ENCODE measurements at regions not wholly inside any gene's neighbourhood (a gene's known extent, or its start where the extent isn't known, plus 50 kb on each side); places are given as distances from the start of the nearest gene placed in this dataset.

DNA sequence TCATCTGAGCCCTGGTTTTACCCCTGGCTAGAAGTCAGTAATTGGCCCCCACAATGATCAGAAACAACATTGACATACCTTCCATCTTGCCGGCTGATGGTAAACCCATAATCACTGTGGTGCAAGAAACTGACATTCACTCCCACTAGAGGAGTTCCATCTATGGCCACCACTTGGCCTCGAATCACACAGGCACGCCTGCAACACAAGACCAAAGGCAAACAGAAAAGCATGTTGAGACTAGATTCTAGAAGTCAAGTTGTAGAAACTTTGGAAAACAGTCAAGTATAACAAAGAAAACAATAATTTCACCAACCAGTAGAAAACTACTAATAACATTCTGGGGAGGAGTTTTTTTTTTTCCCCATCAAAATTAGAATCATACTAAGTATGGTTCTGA lies 183.4 kb downstream of the SH2D1A start:
- no peak for DNase-seq

DNA sequence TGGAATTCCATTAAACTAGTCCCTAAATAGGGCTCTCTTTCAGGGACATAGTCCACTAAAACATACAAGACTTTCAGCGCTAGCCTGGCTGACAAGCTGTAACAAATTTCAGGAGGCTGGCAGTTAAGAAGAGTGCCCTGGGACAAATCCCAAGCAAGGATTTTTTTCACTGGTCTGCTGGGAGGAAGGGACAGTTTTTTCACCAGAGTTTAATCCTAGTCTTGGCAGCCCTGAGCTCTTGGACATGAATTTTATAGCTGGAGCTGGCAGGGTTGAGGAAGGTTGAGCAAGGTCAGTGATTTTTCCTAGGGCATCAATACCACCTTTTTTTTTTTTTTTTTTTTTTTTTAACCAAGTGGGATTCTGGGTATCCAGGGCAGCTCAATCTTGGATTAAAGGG lies 184.4 kb downstream of the SH2D1A start:
- no peak for DNase-seq

DNA sequence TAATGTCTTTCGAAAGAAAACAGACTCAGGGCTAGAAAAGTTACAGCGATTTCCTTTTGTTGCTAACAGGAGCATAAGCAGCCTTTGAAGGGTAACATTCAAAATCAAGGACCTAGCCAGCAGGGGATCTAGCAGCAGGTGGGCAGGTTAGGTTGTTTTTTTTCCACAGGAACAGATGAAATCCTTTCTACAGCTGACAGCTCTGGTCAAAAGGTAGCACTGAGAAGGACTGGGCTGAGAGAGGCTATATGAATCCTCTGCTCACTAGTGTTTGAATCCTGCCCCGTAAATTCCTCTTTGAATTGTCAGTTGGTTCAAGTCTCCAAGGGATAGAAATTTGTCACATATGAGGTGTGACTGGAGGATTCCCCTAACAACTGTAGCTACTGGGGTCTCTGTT lies 188.2 kb downstream of the SH2D1A start:
- DNase-seq: no peak

DNA sequence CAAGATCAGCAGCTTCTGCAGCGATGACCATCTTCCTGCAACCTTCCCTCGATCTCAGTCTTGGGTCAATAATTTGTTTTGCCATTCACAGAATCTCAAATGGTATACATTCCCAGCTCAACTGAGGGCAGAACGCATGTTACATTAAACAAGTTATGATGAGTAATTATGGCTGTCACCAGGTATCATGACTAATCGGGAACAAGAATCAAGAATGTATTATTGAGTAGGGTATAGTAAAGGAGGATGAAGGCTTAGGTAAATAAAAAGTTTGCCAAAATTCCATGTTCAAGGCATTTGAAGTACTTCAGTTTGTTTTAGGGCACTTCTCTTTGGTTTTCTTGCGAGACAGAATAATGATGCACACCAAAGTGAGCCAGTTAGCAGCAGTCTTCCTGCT lies 194.1 kb downstream of the SH2D1A start:
- no peak for DNase-seq

DNA sequence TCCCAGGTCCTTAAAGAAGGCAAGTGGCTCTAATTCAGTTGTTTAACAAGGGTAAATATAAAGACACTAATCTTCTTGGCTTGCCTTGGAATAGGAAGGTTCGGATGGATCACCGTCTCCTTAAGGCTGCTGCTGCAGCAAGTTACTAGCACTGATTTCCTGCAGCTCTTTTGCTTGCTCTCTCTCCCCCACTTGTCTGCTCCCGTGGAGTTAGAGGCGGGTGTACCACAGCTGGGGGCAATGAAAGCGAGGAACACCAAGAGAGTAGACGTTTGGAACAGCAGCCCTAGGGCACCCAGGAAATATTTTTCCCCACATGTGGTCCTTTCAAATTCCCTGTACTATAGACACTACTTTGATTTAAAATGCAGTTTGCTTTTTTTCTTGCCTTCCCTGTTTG lies 202.2 kb downstream of the SH2D1A start:
- DNase-seq: no peak

DNA sequence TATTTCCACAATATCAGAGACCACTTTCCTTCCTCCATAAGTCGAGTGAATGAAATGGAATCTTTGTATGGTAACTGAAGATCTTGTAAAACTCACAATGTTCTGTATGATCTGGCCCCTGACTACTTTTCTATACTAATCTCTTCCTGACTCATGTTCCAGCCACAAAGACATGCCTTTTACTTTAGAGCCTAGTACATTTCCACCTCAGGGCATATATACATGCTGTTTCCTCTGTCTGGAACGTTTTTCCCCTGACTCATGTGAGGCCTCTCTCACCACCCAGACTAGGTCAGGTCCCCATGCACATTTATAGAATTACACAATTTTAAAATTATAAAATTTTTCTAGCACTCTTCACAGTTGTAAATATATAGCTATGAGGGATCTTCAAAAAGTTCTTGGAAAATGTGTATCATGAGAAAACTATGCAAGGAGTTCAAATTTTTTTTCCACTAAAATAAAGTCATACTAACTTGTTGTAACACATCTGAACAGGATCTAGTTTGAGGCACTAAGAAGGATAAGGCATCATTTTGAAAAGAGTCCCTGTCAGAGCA lies 208.8 kb downstream of the SH2D1A start:
- no peak for DNase-seq

DNA sequence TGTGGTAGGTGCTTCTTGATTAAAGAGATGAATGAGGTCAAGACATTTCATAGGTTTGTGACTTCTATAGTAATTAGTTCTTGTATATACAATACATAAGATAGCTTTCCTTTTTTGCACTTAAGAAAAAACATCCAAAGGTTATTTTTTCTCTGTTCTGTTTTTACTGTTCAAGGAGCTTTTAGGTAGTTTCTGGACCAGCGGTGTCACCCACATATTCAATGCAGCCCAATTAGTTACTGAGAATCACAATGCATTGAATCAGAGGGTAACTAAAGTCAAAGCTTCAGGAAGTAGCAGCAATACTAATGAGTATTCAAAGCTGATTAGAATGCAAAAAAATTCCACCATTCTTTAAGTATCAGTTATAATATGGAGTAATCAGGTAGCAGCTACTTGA lies 211.6 kb downstream of the SH2D1A start:
- no peak for DNase-seq

DNA sequence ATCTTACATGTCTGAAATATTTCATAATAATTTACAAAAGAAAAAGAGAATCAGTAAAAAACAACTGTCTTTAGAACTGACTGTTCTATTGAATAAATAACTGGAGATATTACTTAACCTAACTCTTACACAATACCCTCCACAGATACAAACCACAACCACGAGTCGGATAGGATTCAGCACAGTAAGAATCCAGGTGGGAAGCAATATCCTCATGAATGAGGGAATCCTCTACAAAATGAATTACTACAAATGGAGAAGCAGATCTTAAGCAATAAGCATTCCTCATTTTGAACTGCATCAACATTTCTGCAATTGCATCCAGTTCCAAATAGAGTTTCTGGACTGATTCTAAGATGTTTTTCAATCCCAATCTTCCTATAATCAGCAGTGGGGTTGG lies 227.1 kb downstream of the SH2D1A start:
- DNase-seq: no peak

DNA sequence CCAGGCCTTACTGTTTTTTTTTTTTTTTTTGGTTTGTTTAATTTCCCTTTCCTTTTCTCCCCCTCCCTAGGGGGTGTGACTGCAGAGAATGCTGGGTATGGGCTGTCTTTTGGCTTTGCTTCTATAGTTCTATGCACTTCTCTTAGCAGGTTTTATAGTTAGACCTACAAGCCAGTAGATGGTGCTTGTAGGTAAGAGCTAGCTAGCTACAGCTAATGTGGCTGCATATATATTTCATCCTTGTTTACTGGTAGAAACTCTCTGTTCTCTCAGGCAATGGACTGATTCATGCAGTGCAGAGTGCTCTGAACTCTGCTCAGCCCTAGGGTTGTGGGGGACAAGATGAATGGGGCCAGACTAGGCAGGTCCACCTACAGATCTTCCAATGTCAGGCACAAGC lies 246.4 kb downstream of the SH2D1A start:
- no peak for DNase-seq

DNA sequence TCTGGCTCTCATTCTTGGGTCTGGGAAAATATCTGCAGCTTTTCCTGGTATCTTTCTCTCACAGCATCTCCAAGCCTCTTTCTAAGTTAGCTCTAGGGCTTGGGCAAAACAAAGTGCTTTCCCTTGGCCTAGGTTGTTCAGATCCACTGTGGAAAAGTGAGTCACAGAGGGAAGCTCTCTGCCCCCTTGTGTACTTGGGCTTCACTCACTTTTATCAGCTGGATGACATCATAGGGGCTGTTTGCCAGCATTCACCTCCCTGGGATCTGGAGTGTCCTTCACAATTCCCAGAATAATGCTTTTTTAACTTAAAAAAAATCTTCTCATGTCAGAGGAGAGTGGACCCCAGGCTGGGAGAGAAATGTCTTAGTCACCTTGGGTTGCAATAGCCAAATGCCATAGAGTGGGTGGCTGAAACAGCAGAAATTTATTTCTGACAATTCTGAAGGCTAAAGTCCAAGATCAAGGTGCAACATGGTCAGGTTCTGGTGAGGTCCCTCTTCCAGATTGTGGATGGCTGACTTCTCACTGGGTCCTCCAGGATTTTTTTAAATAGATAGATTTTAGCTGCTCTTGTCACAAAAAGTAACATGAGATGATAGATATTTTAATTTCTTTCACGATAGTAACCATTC lies 247.8 kb downstream of the SH2D1A start:
- DNase-seq: no peak

DNA sequence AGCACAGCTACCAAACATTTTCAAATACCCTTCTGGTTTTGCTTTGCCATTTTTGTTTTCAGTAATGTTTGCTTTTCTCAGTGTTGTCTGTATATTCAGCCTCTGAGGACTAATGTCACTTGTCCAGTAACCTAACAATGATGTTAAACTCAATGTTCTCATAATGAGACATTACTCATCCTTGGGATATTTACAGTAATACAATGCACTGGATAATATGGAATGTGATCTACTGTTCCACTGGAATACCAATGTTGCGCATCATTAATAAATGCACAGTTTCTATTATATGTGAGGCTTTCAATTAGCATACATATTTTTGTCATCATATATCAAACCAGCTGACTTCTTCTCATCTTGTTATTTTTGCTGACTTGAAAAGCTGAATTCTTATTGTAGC lies 259.1 kb downstream of the SH2D1A start:
- no peak for DNase-seq

DNA sequence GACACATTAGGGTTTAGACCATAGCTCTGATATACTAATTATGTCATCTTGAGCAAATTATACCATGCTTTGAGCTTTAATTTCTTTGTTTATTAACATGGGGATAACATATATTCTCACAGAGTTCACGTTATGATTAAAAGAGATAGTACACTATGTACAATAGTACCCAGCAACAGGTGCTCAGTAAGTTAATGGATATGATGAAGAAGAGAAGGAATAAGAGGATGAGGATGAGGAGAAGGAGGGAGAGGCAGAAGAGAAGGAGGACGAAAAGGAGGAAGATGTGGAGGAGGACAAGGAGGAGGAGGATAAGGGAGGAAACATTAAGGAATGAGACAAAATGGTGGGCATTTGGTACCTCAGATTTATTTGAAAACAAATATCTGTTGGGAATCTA lies 260.4 kb downstream of the SH2D1A start:
- DNase-seq: no peak

DNA sequence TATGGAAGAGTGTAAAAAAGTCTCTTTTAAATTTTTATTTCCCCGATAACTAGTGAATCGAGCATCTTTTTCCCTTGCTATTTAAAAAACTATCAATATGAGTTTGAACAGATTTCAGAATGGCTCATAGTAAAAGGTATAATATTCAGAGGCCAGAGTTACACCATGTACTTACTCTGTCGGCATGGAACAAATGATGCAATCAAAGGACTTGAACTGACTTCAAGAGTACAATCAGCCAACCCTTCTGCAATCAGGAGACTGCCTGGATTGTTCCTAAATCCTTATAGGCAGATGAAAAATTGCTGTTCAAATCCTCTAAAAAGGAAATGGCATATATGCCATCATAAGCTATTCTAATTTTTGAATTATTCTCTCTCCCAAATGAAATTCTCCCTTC lies 273.3 kb downstream of the SH2D1A start:
- DNase-seq: no peak

DNA sequence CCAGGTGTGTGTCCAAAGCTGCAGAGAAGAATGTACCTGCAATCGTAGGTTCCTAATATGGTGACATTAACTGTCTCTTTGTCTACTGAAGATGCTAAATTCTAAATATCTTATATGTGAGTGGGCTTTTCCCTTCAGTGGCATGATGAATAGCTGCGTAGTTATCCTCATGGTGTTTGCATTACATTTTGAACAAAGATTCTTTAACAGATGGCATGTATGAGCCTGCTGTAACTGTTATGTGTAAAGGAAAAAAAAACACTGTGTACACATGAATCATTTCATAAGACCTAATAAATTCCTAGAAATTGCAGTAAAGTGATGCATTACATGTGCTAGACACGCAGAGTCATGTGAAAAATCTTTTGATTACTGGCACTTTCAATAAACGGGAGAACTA lies 288.0 kb downstream of the SH2D1A start:
- no peak for DNase-seq

DNA sequence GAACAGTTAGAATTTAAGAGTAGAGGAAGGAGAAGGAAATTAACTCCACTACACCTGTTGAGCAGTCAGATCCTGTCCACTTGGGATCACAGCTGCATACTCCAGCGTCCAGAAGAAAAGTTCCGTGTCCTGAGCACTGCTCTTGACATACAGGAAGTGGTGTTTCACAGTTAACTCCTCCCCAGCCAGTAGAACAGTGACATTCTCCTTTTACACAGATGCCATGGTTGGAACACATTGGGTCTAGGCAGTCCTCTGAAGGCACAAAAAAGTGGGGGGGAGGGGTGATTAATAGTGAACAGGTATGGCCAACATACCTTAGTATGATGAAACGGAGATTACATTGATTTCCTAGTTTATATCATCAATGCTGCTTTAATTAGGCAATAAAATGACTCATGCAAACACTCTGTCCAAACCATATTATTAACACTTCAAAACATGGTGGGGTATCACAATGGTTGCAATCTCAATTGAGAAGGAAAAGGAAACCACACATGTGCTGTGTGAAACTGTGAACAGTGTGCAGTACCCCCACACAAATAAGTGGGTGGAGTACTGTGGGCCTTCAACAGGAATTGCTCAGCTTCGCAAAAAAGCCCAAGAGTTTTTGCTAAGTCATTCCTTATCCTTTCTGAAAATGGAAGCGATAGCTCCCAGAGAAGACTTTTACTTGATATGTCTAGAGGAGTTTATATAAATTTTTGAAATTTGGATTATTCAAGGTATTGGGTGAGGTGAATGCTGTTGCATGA lies 295.6 kb downstream of the SH2D1A start:
- DNase-seq: no peak

DNA sequence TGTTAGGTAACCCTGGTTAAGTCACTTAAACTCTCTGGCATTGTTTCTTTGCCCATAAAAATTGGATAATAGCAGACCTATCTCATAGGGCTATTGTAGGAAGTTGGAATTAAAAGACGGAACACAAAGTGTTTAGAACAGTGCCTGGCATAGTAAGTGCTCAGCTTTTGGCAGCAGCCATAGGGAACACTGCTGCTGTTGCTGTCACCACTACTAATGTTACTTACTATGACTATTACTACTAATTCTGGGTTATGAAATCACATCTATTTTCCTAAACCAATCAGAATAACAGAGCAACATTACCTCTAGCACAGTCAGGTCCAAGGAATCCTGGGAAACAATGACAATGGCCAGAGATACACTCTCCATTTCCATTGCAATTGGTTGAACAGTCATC lies 300.0 kb downstream of the SH2D1A start:
- no peak for DNase-seq

DNA sequence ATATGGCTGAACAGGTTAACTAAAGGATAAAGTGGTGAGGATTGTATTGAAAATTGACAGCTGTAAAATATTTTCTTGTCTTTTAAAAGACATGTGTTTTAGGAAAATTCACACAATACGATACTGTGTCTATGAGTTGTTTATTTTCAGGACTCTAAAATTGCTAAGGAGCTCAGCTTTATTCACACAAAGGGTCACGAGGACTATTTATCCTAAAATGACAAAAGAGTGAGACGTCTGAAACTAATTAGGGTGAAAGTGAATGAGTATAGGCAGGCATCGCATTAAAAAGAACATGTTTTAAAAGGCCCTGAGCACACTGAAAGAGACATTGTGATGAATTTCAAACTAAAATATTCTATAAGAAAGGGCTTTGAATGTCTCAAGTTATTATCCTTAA lies 304.7 kb downstream of the SH2D1A start:
- peak; percentile 8 for DNase-seq

DNA sequence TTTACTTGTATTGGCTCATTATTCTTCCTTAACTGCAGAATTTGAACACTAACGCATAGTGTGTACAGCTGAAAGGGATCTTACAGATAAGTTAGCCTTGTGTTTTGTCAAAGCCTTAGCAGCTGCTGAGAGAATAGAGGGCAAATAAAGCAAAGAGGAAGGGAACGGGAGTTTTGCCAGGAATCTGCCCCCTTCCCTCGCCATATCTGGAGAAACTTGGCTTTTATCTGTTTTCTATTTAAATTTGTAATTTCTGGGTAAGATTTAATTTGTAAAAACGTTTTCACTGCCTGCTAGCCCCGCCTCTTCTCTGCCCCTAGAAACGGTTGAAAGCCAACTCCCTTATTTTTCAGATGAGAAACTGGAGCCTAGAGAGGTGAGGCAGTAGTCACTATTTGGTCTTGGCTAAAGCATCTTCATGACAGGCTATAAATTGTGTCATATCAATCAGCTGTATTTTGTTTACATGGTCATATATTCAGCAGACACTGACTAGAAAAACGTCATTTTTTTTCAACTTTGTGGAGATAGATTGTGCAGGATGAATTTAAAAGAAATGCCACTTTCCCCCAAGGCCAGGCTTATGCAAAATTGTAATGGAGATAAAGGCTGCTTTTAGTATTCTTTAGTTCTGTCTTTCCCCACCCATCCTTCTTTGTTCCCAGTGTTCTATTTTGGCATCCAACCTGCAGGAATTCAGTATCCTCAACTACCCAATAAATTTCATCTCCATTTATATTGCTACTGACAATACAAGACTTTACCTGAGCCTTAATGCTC lies 319.4 kb downstream of the SH2D1A start:
- DNase-seq: no peak

DNA sequence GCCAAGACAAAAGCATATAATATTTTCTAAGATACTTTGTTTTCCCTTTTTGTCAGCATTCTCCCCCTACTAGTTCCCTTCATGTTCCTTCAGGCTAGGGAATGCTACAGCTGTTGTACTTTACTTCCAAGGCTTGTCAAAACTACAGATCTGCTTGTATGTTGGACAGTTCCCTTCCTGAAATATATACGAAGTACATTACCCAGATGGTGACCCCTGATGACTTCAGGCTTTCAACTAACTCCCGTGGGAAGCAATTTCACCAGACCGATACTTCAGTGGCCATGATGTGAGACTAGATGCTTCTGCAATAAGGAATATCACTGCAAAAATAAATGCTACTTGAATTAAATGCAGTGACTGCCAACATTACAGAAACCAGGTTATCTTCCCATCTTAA lies 332.8 kb downstream of the SH2D1A start:
- peak; percentile 55 for DNase-seq

DNA sequence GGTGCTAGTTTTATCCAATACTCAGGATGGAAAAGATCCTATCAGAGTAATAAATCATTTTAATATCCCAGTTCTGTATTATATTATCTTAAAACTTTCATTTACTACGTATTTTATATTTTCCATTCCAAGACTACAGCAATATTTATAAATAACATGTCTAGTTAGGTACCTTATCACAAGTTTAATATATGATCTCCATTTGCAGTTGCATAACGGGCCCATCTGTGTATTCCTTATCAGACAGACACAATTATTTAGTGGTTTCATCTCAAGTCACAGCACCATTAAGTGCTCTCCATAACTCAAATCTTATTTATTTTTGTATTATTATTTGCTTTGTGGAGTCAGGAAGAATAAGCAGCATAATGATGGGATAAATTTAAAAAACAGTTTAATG lies 333.9 kb downstream of the SH2D1A start:
- no peak for DNase-seq

DNA sequence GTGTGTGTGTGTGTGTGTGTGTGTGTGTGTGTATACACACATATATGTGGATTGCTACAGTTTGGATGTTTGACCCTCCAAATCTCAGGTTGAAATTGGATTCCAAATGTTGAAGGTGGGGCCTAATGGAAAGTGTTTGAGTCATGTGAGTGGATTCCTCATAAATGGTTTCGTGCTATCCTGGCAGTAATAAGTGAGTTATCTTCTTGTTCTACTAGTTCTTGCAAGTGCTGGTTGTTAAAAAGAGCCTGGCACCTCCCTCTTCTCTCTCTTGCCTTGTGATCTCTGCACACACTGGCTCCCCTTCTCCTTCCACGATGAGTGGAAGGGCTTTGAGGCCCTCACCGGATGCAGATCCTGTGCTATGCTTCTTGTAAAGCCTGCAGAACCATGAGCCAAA lies 344.1 kb downstream of the SH2D1A start:
- DNase-seq: no peak

DNA sequence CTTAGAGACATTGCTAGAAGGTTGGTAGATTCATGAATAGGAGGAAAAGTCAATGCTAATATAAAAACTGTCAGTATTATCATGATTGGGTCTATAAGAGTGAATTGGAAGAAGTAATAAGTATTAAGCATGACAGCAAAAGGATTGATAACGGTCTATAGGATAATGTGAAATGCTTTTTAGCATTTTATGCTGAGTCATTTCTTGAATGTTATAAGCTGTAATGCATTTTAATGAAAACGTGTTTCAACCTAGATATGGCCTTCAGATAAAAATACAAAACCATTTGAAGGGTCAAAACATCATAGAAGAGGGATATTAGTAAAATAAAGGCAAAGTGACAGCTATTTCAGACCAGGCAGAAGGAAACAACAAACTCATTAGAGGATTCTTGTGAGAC lies 353.5 kb downstream of the SH2D1A start:
- DNase-seq: no peak

DNA sequence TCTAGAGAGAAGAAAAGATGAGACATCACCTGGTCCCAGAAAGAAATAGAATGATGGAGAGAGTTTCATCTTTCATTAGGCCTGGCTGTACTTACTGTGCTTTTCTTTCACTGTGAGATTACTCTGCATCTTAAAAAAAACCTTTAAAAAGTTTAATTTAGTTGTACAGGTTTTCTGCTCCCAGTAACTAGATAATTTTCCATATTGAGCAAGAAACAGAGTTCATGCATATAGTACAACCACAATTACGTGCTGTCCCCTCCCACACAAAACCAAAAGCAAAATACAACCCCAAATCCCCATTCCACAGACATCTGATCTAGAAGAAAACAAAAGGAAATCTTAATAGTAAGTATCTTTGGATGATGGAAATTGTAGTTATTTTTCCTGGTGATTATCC lies 371.2 kb downstream of the SH2D1A start:
- no peak for DNase-seq

DNA sequence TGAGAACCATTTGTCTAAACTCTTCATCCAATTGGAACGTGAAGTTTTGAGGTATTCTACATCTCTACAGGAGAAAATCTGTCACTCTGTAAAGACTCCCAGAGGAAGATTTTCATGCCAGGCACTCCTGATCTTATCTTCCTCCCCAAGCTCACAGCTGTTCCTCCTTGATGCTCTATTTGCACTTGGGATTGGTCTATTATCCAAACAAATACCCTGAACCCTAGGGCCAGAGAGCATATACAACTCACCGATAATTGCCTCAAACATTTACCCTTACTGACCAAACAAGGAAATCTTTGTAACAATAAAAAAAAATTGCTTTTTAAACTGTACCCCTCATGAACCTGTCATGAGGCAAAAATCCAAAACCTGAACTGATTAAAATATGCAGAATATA lies 372.7 kb downstream of the SH2D1A start:
- DNase-seq: no peak
